ENCODE measurements at regions not wholly inside any gene's neighbourhood (a gene's known extent, or its start where the extent isn't known, plus 50 kb on each side); places are given as distances from the start of the nearest gene placed in this dataset.

DNA sequence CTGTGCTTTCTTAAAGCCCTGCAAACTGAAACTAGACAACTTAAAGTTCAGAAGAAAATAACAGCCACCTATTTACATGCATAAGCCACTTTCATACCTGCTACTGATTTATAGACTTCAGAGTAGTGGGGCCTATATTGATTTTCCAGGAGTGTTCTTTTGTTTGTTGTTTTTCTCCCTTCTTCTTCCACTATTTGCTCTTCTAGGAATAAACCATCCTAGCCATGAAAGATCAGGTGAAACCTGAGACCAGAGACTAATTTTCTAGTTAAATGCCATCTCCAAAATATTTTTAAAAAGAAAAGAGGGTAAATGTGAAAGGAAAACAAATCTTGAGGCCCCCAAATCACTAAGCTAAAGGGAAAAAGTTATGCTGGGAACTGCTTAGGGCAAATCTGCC lies 72.4 kb upstream of the C1GALT1 start:
- no peak for FAIRE-seq
- CTCF ChIA-PET = interaction anchor here (1.7 kb wide), 1 partner anchor 314 kb away, joined by 4 read pairs; no protein-coding TSS in a partner anchor

DNA sequence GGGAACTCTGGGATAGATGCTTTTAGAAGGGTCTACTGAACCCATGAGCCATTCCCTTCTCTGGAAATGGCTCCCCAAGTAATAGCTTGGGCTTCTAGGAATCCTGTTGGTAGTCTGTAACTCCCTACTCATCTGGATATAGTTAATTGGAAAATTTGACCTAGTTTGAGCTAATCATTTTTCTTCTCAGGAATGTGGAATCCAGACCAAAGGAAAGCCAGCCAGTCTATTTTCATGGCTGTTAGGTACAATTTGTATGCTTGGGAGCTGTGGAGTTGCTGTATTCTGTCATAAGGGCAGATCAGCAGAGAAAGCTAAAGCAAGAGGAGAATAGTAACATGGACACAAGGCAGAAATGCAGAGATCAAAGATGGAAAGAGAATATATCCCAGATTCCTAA lies 71.6 kb upstream of the C1GALT1 start:
- H3K4me2 ChIP-seq = no peak overlapping the region
- H3K9me3 ChIP-seq = no peaks in the 10 kb centered on the region
- CTCF ChIA-PET = interaction anchor here (1.3 to 1.7 kb wide), 2 partner anchors 283 to 313 kb away, joined by 3 to 4 read pairs; no protein-coding TSS in a partner anchor
- peaks cover 11% of the 10 kb centered on the region; the same call in 2 of the 3 replicates for H3K4me1 ChIP-seq
- no peak overlapping the region for H3K4me3 ChIP-seq
- no peak for TF ChIP-seq HMGXB4 (CRISPR knock-in tag; IDR thresholded peaks at IDR 0.05; ENCODE audit: borderline replicate concordance)
- TF ChIP-seq CHD2 (IDR thresholded peaks at IDR 0.05; ENCODE audit: low read length, partially characterized antibody) = no peak
- FAIRE-seq (no peak), DNase-seq (ENCODE audit: low read depth in 1 of 2, low spot score in 1 of 2) (no peak), ATAC-seq (no peak)
- no peak overlapping the region for H3K27ac ChIP-seq
- POLR2A ChIA-PET = no interaction called here

More for the DNA sequence above, 72.4 kb upstream of the C1GALT1 start:
- no peaks in the 10 kb centered on the region for H3K9me3 ChIP-seq
- no peak overlapping the region for H3K4me3 ChIP-seq
- H3K4me2 ChIP-seq = no peak overlapping the region
- H3K4me1 ChIP-seq = peaks cover 6% of the 10 kb centered on the region; the same call in 1 of the 3 replicates
- TF ChIP-seq PHF8 (IDR thresholded peaks at IDR 0.05; ENCODE audit: borderline replicate concordance, low read depth) (no peak), ZSCAN20 (CRISPR knock-in tag; IDR thresholded peaks at IDR 0.05) (no peak), CTCF (IDR thresholded peaks at IDR 0.05) (no peak), TP53 (CRISPR knock-in tag; IDR thresholded peaks at IDR 0.05) (no peak), BCL3 (IDR thresholded peaks at IDR 0.05) (no peak), RARB (CRISPR knock-in tag; IDR thresholded peaks at IDR 0.05) (no peak), USF2 (IDR thresholded peaks at IDR 0.05) (no peak), CEBPB (IDR thresholded peaks at IDR 0.05) (no peak), ZFP36 (IDR thresholded peaks at IDR 0.05; ENCODE audit: borderline replicate concordance, partially characterized antibody) (no peak), HOXA7 (CRISPR knock-in tag; IDR thresholded peaks at IDR 0.05) (no peak), EHMT2 (IDR thresholded peaks at IDR 0.05; ENCODE audit: low read depth) (no peak), KDM5A (IDR thresholded peaks at IDR 0.05) (no peak), HDAC2 (IDR thresholded peaks at IDR 0.05) (no peak), JUNB (IDR thresholded peaks at IDR 0.05) (no peak), HES2 (IDR thresholded peaks at IDR 0.05) (no peak), SMC3 (IDR thresholded peaks at IDR 0.05) (no peak), CBX2 (IDR thresholded peaks at IDR 0.05; ENCODE audit: borderline replicate concordance, low read depth) (no peak)
- TF ChIP-seq, protein P1, sequence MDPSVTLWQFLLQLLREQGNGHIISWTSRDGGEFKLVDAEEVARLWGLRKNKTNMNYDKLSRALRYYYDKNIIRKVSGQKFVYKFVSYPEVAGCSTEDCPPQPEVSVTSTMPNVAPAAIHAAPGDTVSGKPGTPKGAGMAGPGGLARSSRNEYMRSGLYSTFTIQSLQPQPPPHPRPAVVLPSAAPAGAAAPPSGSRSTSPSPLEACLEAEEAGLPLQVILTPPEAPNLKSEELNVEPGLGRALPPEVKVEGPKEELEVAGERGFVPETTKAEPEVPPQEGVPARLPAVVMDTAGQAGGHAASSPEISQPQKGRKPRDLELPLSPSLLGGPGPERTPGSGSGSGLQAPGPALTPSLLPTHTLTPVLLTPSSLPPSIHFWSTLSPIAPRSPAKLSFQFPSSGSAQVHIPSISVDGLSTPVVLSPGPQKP (IDR thresholded peaks at IDR 0.05; ENCODE audit: low read depth, low read length) = no peak
- ATAC-seq (no peak), DNase-seq (ENCODE audit: low read depth in 1 of 2, low spot score in 1 of 2) (no peak)
- no peak overlapping the region for H3K27ac ChIP-seq
- POLR2A ChIA-PET = no interaction called here

All from A549 (cell line).